ENCODE measurements at regions not wholly inside any gene's neighbourhood (a gene's known extent, or its start where the extent isn't known, plus 50 kb on each side); places are given as distances from the start of the nearest gene placed in this dataset.

- DNase-seq (ENCODE audit: low read depth) = no peak
Observed at GRCh38 chr17:77379065-77379428, 238.3 kb downstream of the SEC14L1 start.

DNA sequence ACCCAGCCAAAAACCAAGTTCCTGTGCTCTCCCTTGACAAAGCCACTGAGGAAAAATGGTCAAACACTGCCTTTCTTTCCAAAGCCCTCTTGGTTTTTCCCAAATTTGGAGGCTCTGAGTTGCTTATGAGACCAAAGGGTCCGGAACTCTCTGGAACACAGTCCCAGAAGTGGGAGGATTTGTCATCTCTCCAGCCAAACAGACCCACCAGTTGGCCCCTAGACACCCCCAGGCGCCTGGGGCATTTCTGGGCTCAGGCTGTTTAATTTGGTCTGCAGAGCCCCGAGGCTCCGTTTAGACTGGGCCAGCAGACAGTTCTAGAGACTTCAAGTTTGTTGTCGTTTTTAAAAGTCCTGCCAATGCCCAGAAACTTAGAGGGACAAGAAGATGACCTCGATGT is 239.1 kb downstream of the SEC14L1 start:
- DNase-seq (ENCODE audit: low read depth) = no peak

- DNase-seq (ENCODE audit: low read depth) = no peak
Observed at GRCh38 chr17:77380395-77381184, 239.8 kb downstream of the SEC14L1 start.

DNA sequence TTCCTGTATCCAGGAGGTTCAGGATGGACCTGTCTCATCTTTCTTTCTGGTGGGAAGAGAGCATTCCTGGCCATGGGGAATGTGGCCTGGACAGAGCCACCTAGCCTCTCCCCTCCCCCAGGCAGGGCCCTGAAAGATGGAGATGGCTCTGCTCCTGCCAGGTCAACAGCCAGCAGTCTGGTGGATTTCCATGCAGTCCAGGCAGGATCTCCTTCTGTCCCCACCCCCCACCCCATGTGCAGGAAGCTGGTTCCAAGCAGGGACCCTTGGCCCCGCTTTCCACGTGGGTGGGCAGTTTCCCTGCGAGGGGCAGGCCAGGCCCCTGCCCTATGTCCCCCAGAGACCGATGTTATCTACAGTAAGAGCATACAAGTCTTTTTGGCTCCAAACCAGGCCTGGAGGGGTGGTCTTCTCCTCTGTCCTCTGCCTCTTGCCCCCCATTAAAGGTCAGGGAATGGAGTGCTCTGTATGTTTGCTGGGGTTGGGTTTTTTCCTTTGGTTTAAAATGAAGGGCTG is 240.5 kb downstream of the SEC14L1 start:
- no peak for DNase-seq (ENCODE audit: low read depth)

- DNase-seq (ENCODE audit: low read depth) = no peak
Observed at GRCh38 chr17:77381731-77382130, 241.0 kb downstream of the SEC14L1 start.

DNA sequence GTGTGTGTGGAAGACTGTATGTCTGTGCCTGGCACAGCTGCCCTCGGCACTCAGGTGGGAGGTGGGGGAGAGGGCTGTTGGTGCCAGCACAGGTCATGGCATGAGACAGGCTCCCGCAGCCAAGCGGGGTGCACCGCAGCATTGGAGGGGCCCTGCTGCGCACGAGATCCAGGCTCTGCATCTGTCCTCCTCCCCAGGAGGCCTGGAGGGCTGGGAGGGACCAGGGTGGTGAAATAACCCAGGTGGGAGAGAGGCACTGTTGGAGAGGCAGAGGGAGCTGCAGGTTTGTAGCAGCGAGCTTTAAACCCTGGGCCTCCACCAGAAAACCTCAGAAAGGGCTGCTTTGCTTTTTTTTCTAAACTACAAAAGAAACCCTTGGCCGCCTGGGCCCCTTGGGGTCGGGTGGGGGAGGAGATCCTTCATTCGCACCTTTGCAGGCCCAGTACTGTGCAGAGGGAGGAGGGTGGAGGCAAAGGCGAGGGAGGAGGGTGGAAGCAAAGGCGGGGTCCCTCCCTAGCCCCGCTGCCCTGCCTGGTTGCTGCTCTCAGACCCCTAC is 241.7 kb downstream of the SEC14L1 start:
- DNase-seq (ENCODE audit: low read depth) = no peak

GRCh38 chr17:77382966-77383612 is 242.3 kb downstream of the SEC14L1 start:
- DNase-seq (ENCODE audit: low read depth) = no peak

GRCh38 chr17:77383613-77384608 is 243.1 kb downstream of the SEC14L1 start:
- no peak for DNase-seq (ENCODE audit: low read depth)

GRCh38 chr17:77385750-77386501 is 245.2 kb downstream of the SEC14L1 start:
- no peak for DNase-seq (ENCODE audit: low read depth)

DNA sequence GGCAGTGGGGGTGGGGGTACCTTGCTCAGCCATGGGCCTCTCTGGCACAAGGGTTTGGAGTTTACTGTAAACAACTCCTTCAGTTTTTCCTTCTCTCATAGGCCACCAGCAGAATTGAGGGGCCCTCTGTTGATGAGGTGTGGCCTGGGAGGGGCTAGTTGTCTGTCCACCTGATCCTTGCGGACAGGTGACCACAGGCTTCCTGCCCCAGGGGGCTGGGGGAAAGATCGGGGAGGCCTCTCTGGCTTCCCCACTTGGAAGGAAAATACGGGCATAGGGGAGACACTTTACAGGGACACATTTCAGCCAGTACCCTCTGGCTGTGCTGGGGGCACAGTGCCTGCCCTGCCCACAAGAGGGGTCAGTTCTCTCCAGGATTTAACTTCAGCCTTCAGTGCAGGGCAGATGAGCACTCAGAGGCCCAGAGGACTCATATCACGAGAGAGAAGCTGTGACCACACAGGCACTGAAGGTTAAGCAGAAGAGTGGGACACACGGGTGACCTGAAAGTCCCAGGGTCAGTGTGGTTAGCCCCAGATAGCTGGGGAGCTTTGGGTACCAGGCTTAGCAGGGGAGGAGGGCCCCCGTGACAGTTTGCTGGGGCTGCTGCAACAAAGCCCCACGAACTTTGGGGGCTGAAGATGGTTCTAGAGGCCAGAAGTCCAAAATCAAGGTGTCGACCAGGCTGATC is 245.9 kb downstream of the SEC14L1 start:
- DNase-seq (ENCODE audit: low read depth) = no peak

DNA sequence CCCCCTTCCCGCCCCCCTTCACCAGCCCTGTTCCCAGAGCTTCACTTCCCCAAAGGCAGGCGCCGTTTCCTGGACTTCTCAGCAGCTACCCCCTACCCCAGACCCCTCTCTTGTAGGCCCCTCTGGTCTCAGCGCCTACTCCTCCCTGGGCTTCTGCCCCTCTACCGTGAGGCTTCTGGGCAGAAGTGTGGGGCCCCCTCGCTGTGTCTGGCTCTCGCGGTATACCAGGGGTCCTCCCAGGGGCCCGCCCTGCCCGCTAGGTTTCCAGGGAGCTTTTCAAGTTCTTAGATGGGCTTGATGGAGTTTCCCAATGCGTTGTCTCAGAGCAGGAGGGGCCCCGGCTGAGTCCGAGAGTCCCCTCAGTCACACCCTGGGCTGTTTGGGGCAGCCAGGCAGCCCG is 247.1 kb downstream of the SEC14L1 start:
- no peak for DNase-seq (ENCODE audit: low read depth)

DNA sequence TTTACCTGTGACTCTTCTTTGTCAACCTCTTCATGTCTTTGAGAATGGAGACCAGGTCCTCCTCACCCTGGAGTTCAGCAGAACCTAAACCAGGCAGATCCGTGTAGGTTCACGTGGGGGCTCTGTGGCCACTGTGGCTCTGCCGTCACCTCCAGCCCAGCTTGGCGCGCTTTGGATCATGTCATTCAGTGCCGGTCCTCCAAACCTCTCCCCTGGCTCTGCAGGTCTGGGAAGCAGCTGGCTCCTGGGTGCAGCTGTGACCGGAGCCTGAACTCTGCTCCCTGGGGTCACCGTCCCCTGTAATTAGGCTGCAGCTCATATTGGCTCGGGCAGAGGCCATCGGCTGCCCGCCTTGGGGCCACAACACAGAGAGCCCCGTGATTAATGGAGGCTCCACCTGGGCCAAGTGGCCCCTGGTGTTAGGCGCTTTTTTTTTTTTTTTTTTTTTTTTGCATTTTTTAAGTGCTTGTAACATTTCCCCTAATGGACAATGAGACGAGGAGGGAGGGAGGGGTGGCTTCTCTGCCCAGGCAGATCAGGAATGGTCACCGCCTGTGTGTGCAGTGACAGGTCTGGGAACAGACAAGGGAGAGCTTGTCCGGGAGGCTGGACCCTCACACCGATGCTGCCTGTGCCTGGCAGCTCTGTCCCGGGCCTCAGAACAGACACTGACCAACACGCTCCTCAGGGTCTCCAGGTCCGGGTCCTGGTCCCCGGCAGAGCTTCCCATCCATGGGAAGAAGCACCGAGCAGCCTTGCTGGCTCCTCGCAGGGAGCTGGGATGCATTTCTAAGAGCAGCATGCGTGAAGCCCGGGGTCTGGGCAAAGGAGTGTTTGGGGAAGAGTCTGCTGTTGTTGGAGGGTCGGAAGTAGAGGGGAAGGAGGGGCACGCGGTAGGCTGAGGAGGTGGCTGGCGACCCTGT is 247.9 kb downstream of the SEC14L1 start:
- DNase-seq (ENCODE audit: low read depth) = no peak

- no peak for DNase-seq (ENCODE audit: low read depth)
Observed at GRCh38 chr17:77390870-77391269, 250.1 kb downstream of the SEC14L1 start.

DNA sequence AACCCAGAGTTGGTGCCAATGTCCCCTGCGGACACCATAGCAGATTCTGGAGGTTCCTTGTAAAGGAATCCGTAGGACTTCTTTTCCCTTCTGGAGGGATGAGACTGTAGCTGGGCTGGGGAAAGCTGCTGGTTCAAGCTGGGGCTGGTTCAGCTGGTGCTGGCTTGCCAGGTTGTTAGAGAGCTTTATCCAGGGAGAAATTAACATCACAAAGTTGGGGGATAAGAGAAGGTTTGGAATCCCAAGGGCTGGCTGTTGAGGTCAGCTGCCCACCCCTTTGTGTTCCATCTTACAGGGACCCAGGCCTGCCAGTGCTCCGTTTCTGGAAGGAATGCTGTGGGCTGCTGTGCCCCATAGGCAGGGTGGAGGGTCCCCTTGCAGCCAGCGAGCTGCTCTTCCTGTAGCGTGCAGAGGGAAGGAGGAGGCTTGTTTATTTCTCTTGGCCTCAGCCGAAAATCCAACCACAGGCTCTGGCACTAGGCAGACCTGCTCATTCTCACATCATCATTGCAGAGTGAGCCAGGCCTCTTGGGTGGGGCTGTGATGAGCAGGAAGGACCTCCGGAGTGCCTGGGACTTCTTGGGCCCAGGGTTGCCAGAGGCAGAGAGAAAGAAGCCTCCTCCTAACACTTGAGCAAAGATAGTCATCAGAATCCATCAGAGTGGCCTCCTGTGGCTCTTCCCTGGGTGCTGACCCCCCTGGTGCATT is 251.1 kb downstream of the SEC14L1 start:
- no peak for DNase-seq (ENCODE audit: low read depth)

DNA sequence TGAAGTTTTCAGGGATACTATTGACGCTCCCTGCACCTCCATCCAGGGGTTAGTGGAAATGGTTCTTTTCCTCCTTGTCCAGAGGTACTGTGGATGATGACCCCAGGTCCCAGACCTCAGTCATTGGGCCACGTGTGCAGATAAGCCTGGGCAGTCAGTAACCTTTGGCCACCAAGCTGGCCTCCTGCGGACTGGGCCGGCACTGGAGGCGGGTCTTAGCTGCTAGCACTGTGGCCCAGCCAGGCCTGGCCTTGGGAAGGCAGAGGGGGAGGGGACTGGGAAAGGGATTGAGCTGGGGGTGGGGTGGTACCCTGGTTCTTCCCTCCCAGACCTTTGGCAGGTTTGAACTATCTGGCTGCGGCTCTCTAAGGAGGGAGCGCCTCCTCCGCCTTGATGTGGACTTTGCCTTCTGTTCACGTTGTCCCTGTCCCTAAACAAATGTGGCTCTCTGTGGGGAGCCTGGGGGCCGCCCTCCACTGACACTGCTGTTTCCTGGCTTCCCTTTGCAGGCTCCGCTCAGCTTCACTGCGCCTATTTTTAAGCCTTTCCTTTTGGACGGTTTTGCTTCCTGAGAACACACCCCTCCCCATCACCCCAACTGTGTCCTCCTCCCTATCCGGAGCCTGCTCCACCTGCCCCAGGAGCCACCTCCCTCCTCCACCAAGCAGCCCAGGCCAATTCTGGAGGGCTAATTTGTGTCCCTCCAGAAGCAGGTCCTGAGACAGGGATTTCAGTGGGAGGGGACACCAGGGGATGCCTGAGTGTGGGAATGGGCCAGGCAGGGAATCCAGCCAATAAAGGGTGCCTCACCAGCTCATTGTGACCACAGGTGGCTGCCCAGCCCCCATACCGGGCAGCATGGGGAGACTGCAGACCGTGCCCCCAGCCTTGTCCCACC is 251.9 kb downstream of the SEC14L1 start:
- no peak for DNase-seq (ENCODE audit: low read depth)

- no peak for DNase-seq (ENCODE audit: low read depth)
Observed at GRCh38 chr17:77393274-77393600, 252.5 kb downstream of the SEC14L1 start.

DNA sequence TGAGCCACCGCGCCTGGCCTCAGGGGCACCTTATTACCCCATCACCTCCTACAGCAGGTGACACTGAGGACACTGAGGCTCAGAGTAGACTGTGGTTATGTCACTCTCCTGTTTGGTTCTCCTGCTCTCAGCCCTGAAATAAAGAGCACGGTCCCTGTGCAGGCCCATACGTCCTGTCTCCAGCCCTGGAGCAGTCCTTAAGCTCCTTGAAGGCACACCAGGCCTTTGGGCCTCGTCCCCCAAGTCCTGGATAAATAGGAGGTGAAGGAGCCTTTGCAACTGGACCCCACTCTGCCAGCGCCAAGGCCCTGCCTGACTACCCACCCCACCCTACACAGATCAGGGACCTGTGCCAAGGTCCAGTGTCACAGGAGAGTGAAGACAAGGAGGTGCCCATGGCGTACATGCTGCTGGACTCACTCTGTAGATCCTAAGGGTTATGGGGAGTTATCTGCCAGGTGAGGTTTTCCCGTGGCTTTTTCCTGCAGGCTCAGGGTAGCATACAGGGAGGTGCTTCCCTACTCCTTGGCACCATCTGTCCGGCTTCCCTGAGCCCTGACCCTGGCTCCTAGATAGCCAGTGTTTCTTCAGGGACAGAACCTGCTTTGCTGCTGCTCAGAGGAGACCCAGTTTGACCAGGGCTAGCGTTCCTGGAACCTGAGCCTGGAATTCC is 253.2 kb downstream of the SEC14L1 start:
- no peak for DNase-seq (ENCODE audit: low read depth)
